Fibroblast of skin of scalp (primary cell): ENCODE measurements at regions not wholly inside any gene's neighbourhood (a gene's known extent, or its start where the extent isn't known, plus 50 kb on each side); places are given as distances from the start of the nearest gene placed in this dataset.

ENCODE experiments used
- DNase-seq: peaks from one replicate; pipeline ENCODE4 v3.0.0-alpha.2; 2013

DNA sequence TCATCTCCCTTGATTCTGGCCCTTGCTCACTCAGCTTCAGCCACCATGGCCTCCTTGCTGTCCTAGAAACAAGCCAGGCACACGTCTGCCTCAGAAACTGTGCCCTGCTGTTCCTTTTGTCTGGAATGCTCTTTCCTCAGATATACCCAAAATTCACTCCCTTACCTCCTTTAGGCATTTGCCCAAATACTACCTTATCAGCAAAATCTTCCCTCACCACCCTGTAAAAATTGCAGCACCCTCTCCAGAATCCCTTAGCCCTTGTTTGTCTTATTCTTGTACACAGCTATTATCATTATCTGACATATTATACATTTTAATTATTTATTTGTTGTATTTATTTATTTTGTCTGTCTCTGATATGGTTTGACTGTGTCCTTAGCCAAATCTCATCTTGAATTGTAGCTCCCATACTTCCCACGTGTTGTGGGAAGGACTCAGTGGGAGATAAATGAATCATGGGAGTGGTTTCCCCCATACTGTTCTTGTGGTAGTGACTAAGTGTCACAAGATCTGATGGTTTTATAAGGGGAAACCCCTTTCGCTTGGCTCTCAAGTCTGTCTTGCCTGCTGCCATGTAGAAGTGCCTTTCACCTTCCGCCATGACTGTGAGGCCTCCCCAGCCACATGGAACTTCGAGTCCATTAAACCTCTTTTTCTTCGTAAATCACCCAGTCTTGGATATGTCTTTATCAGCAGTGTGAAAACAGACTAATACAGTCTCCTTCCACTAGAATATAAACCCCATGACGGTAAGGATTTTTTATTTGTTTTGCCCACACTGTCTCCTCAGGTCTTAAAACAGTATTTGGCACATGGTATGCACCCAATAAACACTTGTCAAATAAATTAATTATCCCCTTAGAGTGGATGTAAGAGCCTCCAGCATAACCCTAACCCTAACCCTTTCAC is 60.0 kb upstream of the STT3B start:
- DNase-seq: peak; percentile 64

DNA sequence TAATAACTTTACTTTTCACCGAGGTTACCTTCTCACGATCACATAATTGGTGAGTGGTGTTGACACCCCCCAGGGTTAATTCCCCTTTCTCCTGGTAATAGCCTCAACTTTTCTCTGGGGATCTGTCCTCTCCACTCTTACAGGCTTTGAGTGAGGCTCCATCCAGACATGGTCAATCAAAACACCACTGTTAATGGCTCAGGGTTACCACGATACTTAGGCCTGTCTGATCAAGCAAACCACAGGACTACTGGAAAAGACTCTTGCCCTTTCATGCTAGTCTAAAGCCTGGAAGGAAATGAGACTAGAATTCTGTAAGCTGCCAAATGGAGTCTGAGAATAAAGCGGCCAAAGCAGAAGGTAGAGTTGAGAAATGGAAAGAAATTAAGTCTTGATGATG is 56.5 kb upstream of the STT3B start:
- DNase-seq: no peak

DNA sequence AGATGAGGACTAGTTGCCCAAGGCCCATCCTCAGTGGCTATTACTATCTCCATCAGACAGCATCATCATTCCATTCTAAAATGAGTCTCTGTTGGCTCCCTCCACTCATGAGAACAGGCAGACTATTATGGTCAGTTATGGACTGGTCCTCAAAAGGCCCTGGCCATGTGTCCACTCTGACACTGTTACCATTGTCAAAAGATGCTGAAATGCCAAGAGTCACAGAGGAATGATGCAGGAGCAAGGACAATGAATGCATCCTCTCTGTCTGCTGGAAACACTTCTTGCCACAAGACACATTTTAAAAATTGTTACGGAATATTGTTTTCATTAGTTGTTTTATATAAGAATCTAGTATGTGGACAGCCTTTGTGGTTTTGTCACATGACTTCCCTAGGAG is 53.3 kb upstream of the STT3B start:
- no peak for DNase-seq

DNA sequence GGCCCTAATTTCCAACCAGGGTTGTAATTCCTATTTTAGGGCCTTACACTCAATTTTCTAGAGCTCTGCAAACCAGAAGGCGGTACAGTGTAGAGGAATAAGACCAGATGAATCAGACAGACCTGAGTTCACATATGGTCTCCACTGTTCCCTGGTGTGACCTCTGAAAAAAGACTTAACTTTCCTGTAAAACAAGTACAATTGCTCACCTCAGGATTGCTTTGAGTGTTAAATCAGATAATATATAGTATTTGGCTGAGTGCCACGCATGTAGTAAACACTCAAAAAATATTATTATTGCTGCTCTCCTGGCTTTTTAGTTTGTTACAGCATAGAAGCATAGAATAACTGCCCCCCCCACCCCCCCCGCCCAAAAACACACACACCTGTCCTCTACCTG is 51.0 kb upstream of the STT3B start:
- no peak for DNase-seq

DNA sequence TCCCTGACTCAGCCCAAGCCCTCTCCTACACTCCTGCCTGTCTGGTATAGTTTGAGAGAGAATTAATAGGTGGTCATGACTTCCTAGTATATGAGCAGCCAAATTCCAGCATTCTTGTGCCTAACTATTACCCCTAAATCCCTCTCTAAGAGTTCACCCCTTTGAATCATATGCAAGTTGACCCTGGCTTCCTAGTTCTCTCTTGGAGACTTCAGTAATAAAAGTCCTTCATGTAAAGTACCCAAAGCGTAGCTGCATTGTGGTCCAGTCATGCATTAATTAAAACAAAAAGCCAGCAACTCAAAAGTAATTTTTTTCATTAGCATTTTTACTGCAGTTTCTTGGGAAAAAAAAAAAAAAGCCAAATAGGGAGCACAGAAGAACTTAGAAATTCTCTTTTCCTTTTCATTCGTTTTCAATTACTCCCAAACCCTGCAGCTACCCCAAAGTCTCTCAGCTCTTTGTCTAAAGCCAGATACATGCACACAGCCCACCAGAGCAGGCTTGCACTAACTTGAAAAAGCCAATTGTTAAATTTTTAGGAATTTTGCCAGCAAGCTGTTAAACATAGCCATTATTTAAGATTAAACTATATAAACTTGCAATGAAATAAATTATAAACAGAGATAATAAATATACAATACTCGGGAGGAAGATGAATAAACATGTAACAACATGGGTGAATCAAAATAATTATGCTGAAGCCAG is 50.1 kb upstream of the STT3B start:
- DNase-seq: no peak
